ENCODE measurements at regions not wholly inside any gene's neighbourhood (a gene's known extent, or its start where the extent isn't known, plus 50 kb on each side); places are given as distances from the start of the nearest gene placed in this dataset.

GRCh38 chr7:118429141-118429540, 204.6 kb downstream of the ANKRD7 start:
- TF ChIP-seq POLR2AphosphoS5 (IDR thresholded peaks at IDR 0.05; ENCODE audit: low read depth, low read length) (no peak), POLR2A (IDR thresholded peaks at IDR 0.05; ENCODE audit: low read depth, low read length) (no peak)

Measured in GM12892 (cell line).